Left ventricle myocardium inferior (tissue), 1 donor: ENCODE measurements at regions not wholly inside any gene's neighbourhood (a gene's known extent, or its start where the extent isn't known, plus 50 kb on each side); places are given as distances from the start of the nearest gene placed in this dataset.

Source experiments
- DNase-seq: peaks from one replicate; pipeline ENCODE4 v3.0.0-alpha.2; 2020
- H3K27ac ChIP-seq: fragments of 200-600 bp; replicated peaks from 2 replicates; pipeline ENCODE4 v1.8.0; 2021
- H3K27me3 ChIP-seq: fragments of 200-600 bp; 2 replicates; pipeline ENCODE4 v1.8.0; 2021; ENCODE audit warnings: low read depth
- H3K36me3 ChIP-seq: fragments of 200-600 bp; 2 replicates; pipeline ENCODE4 v1.8.0; 2021
- H3K4me1 ChIP-seq: fragments of 200-600 bp; 2 replicates; pipeline ENCODE4 v1.8.0; 2021
- H3K4me3 ChIP-seq: fragments of 200-600 bp; 2 replicates; pipeline ENCODE4 v1.8.0; 2021; ENCODE audit warnings: mild to moderate bottlenecking, moderate library complexity
- H3K9me3 ChIP-seq: fragments of 200-600 bp; replicated peaks from 2 replicates; pipeline ENCODE4 v1.8.0; 2021
- CTCF ChIP-seq: fragments of 200-600 bp; IDR thresholded peaks from 2 replicates; pipeline ENCODE4 v1.8.0; 2021; ENCODE audit warnings: antibody characterized with exemption, mild to moderate bottlenecking, borderline replicate concordance
- intact Hi-C: fragments of 100-400 bp; cut with micrococcal nuclease; formaldehyde crosslinking; loops from one replicate; pipeline ENCODE4 v1.11.0; 2022
- donor health status: DM: no; HTN: yes; CAD: no; lungs with severe emphysema.

GRCh38 chr2:19547321-19547720 is 188.9 kb upstream of the OSR1 start:
- Histone ChIP-seq H3K36me3 (no peaks in the 10 kb centered on the region), H3K27me3 (peaks cover 8% of the 10 kb centered on the region), H3K4me1 (no peaks in the 10 kb centered on the region), H3K4me3 (no peak overlapping the region), H3K9me3 (no peaks in the 10 kb centered on the region), H3K27ac (no peak overlapping the region)
- DNase-seq, result no peak
- intact Hi-C loops, result no loop called here
- no peak for TF ChIP-seq CTCF

- Histone ChIP-seq H3K36me3 (no peaks in the 10 kb centered on the region), H3K4me1 (no peaks in the 10 kb centered on the region), H3K9me3 (no peaks in the 10 kb centered on the region), H3K27ac (no peak overlapping the region), H3K4me3 (no peak overlapping the region), H3K27me3 (peaks cover 5% of the 10 kb centered on the region)
- TF ChIP-seq CTCF, result no peak
- intact Hi-C loops, result no loop called here
- no peak for DNase-seq
Measured at GRCh38 chr2:19545507-19545906, 187.1 kb upstream of the OSR1 start.

- Histone ChIP-seq H3K36me3 (no peaks in the 10 kb centered on the region), H3K9me3 (no peaks in the 10 kb centered on the region), H3K27me3 (no peaks in the 10 kb centered on the region), H3K4me1 (no peaks in the 10 kb centered on the region), H3K27ac (no peak overlapping the region), H3K4me3 (no peak overlapping the region)
- no peak for DNase-seq
- no peak for TF ChIP-seq CTCF
- intact Hi-C loops, result no loop called here
Measured at GRCh38 chr2:19543663-19544383, 185.4 kb upstream of the OSR1 start.

- no peak for DNase-seq
- Histone ChIP-seq H3K9me3 (no peaks in the 10 kb centered on the region), H3K4me3 (no peak overlapping the region), H3K4me1 (peaks cover 6% of the 10 kb centered on the region), H3K36me3 (no peaks in the 10 kb centered on the region), H3K27me3 (no peaks in the 10 kb centered on the region), H3K27ac (no peak overlapping the region)
- no peak for TF ChIP-seq CTCF
- intact Hi-C loops, result no loop called here
Measured at GRCh38 chr2:19542796-19543662, 184.6 kb upstream of the OSR1 start.

- Histone ChIP-seq H3K27ac (no peak overlapping the region), H3K9me3 (no peaks in the 10 kb centered on the region), H3K36me3 (no peaks in the 10 kb centered on the region), H3K4me3 (no peak overlapping the region), H3K27me3 (no peaks in the 10 kb centered on the region), H3K4me1 (peaks cover 8% of the 10 kb centered on the region)
- intact Hi-C loops, result no loop called here
- no peak for TF ChIP-seq CTCF
- no peak for DNase-seq
Measured at GRCh38 chr2:19541884-19542283, 183.5 kb upstream of the OSR1 start.
